IMR-90 (cell line): ENCODE measurements at regions not wholly inside any gene's neighbourhood (a gene's known extent, or its start where the extent isn't known, plus 50 kb on each side); places are given as distances from the start of the nearest gene placed in this dataset.

Experiments used
- ATAC-seq: fragments of 200-7000 bp; cut with Tn5 transposase; 2 replicates; pipeline ENCODE4 v1.9.1; 2020; ENCODE audit warnings: low read depth, mild to moderate bottlenecking, moderate library complexity
- BruUV-seq: library from RNA; stranded (reverse); fragments of 400-500 nt; replicated peaks from 2 replicates; lab custom pipeline; 2021; lab: Mats Ljungman, UMichigan
- CTCF ChIA-PET: fragments of 300-600 bp; formaldehyde crosslinking; extraction: SDS; loops from one replicate; lab custom pipeline; 2021; ENCODE audit warnings: antibody characterized with exemption; lab: Yijun Ruan, JAX
- POLR2A ChIA-PET: fragments of 300-600 bp; sonication (Branson Sonifier 250); formaldehyde crosslinking; loops from one replicate; lab custom pipeline; 2022; ENCODE audit warnings: antibody characterized with exemption; ENCODE audit not compliant: unreplicated experiment; lab: Charles Lee
- DNase-seq: peaks from one replicate; pipeline ENCODE4 v3.0.0; 2013
- H2AFZ ChIP-seq: replicated peaks from 2 replicates; pipeline ENCODE3; 2013; ENCODE audit warnings: low read length, mild to moderate bottlenecking; ENCODE audit not compliant: poor library complexity
- H2AK5ac ChIP-seq: 2 replicates; pipeline ENCODE4 v1.6.1; 2013; ENCODE audit warnings: low read depth, low read length, inconsistent platforms
- H2AK9ac ChIP-seq: replicated peaks from 2 replicates; pipeline ENCODE3; 2013; ENCODE audit warnings: mild to moderate bottlenecking, low read depth, low read length, moderate library complexity; ENCODE audit not compliant: poor library complexity
- H2BK120ac ChIP-seq: 2 replicates; pipeline ENCODE4 v1.6.1; 2013; ENCODE audit warnings: low read depth, low read length, inconsistent platforms
- H2BK15ac ChIP-seq: 3 replicates; pipeline ENCODE4 v1.6.1; 2013; ENCODE audit warnings: low read depth, low read length, inconsistent platforms
- H2BK20ac ChIP-seq: 2 replicates; pipeline ENCODE4 v1.6.1; 2013; ENCODE audit warnings: low read depth, mild to moderate bottlenecking, inconsistent platforms, low read length, moderate library complexity
- H2BK5ac ChIP-seq: 2 replicates; pipeline ENCODE4 v1.6.1; 2013; ENCODE audit warnings: mild to moderate bottlenecking, low read depth, low read length, inconsistent platforms; ENCODE audit not compliant: poor library complexity, severe bottlenecking
- H3K14ac ChIP-seq: replicated peaks from 2 replicates; pipeline ENCODE4 v1.6.1; 2013; ENCODE audit warnings: low read depth, low read length, inconsistent platforms
- H3K18ac ChIP-seq: 2 replicates; pipeline ENCODE4 v1.6.1; 2013; ENCODE audit warnings: low read depth, low read length, control low read depth
- H3K23ac ChIP-seq: 2 replicates; pipeline ENCODE4 v1.6.1; 2013; ENCODE audit warnings: low read depth, low read length, inconsistent platforms
- H3K27ac ChIP-seq: 2 replicates; pipeline ENCODE4 v1.5.1; 2013; ENCODE audit warnings: mild to moderate bottlenecking, control low read depth, low read length; ENCODE audit not compliant: insufficient read depth
- H3K27me3 ChIP-seq: 2 replicates; pipeline ENCODE4 v1.6.1; 2013; ENCODE audit warnings: low read length; ENCODE audit not compliant: control insufficient read depth, insufficient read depth
- H3K36me3 ChIP-seq: 2 replicates; pipeline ENCODE4 v1.6.1; 2013; ENCODE audit warnings: low read length, mixed read lengths; ENCODE audit not compliant: control insufficient read depth, insufficient read depth
- H3K4ac ChIP-seq: 2 replicates; pipeline ENCODE4 v1.6.1; 2013; ENCODE audit warnings: low read depth, low read length, inconsistent platforms
- H3K4me1 ChIP-seq: 2 replicates; pipeline ENCODE4 v1.6.1; 2013; ENCODE audit warnings: low read length, mixed read lengths; ENCODE audit not compliant: control insufficient read depth, insufficient read depth
- H3K4me2 ChIP-seq: 2 replicates; pipeline ENCODE4 v1.6.1; 2013; ENCODE audit warnings: low read depth, mild to moderate bottlenecking, control low read depth, low read length, moderate library complexity
- H3K4me3 ChIP-seq: 2 replicates; pipeline ENCODE4 v1.5.1; 2013; ENCODE audit warnings: low read depth, mild to moderate bottlenecking, control low read depth, low read length, moderate library complexity; ENCODE audit not compliant: insufficient read depth
- H3K56ac ChIP-seq: 2 replicates; pipeline ENCODE4 v1.6.1; 2013; ENCODE audit warnings: low read length, inconsistent platforms; ENCODE audit not compliant: insufficient read depth; ENCODE audit errors: extremely low read depth
- H3K79me1 ChIP-seq, 2 experiments: 2 replicates each; pipeline ENCODE4 v1.6.1; 2013; ENCODE audit warnings: low read length in 2 of 2, inconsistent platforms in 1 of 2, low read depth in 1 of 2
- H3K9ac ChIP-seq: 2 replicates; pipeline ENCODE4 v1.6.1; 2013; ENCODE audit warnings: low read depth, low read length, control low read depth
- H3K9me1 ChIP-seq: 2 replicates; pipeline ENCODE4 v1.6.1; 2013; ENCODE audit warnings: low read length, inconsistent platforms; ENCODE audit not compliant: insufficient read depth
- H3K9me3 ChIP-seq: 2 replicates; pipeline ENCODE4 v1.6.1; 2013; ENCODE audit warnings: low read length; ENCODE audit not compliant: control insufficient read depth, insufficient read depth
- H4K20me1 ChIP-seq: 2 replicates; pipeline ENCODE4 v1.6.1; 2013; ENCODE audit warnings: low read length, inconsistent platforms; ENCODE audit not compliant: insufficient read depth
- H4K5ac ChIP-seq: 2 replicates; pipeline ENCODE4 v1.6.1; 2013; ENCODE audit warnings: mild to moderate bottlenecking, low read depth, low read length, control low read depth
- H4K8ac ChIP-seq, 2 experiments: 2 replicates each; pipeline ENCODE4 v1.6.1; 2013; ENCODE audit warnings: low read depth in 2 of 2, low read length in 2 of 2, control low read depth in 1 of 2, inconsistent platforms in 1 of 2
- H4K91ac ChIP-seq: 2 replicates; pipeline ENCODE4 v1.6.1; 2013; ENCODE audit warnings: low read depth, low read length, inconsistent platforms; ENCODE audit not compliant: insufficient read depth
- BHLHE40 ChIP-seq: fragments of 150-350 bp; IDR thresholded peaks from 2 replicates; pipeline ENCODE4 v1.6.1; 2016; ENCODE audit warnings: mild to moderate bottlenecking, low read depth, low read length
- CEBPB ChIP-seq: IDR thresholded peaks from 2 replicates; pipeline ENCODE4 v1.6.1; 2012; ENCODE audit warnings: low read depth, low read length, improper control_type of control experiment
- CHD1 ChIP-seq: IDR thresholded peaks from 2 replicates; pipeline ENCODE4 v1.6.1; 2012; ENCODE audit warnings: low read depth, low read length, improper control_type of control experiment
- FOS ChIP-seq: fragments of 150-350 bp; IDR thresholded peaks from 2 replicates; pipeline ENCODE4 v1.6.1; 2016; ENCODE audit warnings: low read depth, low read length
- MAFK ChIP-seq: IDR thresholded peaks from 2 replicates; pipeline ENCODE4 v1.6.1; 2012; ENCODE audit warnings: low read depth, low read length, improper control_type of control experiment
- MAZ ChIP-seq: IDR thresholded peaks from 2 replicates; pipeline ENCODE4 v1.6.1; 2012; ENCODE audit warnings: low read depth, mild to moderate bottlenecking, low read length, improper control_type of control experiment, moderate library complexity, borderline replicate concordance
- MXI1 ChIP-seq: IDR thresholded peaks from 2 replicates; pipeline ENCODE4 v1.6.1; 2012; ENCODE audit warnings: low read depth, mild to moderate bottlenecking, low read length, moderate library complexity, borderline replicate concordance
- NFE2L2 ChIP-seq: fragments of 150-350 bp; IDR thresholded peaks from 2 replicates; pipeline ENCODE4 v1.6.1; 2016; ENCODE audit warnings: low read depth, mild to moderate bottlenecking, low read length
- POLR2A ChIP-seq: IDR thresholded peaks from 2 replicates; pipeline ENCODE4 v1.6.1; 2012; ENCODE audit warnings: mild to moderate bottlenecking, low read depth, low read length
- RAD21 ChIP-seq: IDR thresholded peaks from 2 replicates; pipeline ENCODE4 v1.6.1; 2012; ENCODE audit warnings: low read length, improper control_type of control experiment
- RFX5 ChIP-seq: IDR thresholded peaks from 2 replicates; pipeline ENCODE4 v1.8.0; 2012; ENCODE audit warnings: low read depth, mild to moderate bottlenecking, low read length, moderate library complexity
- SMC3 ChIP-seq: fragments of 150-350 bp; IDR thresholded peaks from 2 replicates; pipeline ENCODE4 v1.6.1; 2016; ENCODE audit warnings: low read depth, mild to moderate bottlenecking, antibody characterized with exemption, low read length, moderate library complexity
- WGBS, 2 experiments: methylation state at CpG; one replicate each; pipeline versions ENCODE4 v1.1.5 to v1.1.7; 2013; ENCODE audit warnings: missing lambda C conversion rate in 2 of 2; ENCODE audit not compliant: insufficient read length in 1 of 2; ENCODE audit errors: extremely low coverage in 2 of 2; 5-methylcytosine and 5-hydroxymethylcytosine counted together
- dilution Hi-C: fragments of 300-500 bp; cut with HindIII; formaldehyde crosslinking; loops from one replicate; pipeline ENCODE4 v1.14.3; 2018; ENCODE audit warnings: low sequenced_read_pairs; ENCODE audit not compliant: unreplicated experiment
- in situ Hi-C: fragments of 300-500 bp; cut with MboI; formaldehyde crosslinking; loops from 3 replicates; pipeline ENCODE4 v1.14.3; 2019; ENCODE audit warnings: low sequenced_read_pairs, inconsistent platforms, mixed read lengths
- intact Hi-C: fragments of 100-400 bp; cut with micrococcal nuclease; formaldehyde crosslinking; loops from 2 replicates; pipeline ENCODE4 v1.10.0; 2022
- TF ChIP-seq, protein P1 (sequence below): fragments of 150-350 bp; IDR thresholded peaks from 2 replicates; pipeline ENCODE4 v1.6.1; 2017; ENCODE audit warnings: mild to moderate bottlenecking, antibody characterized with exemption, low read length, low read depth
- TF ChIP-seq, protein P2 (sequence below): fragments of 150-350 bp; IDR thresholded peaks from 2 replicates; pipeline ENCODE4 v1.6.1; 2016; ENCODE audit warnings: low read depth, mild to moderate bottlenecking, low read length, moderate library complexity, borderline replicate concordance
- TF ChIP-seq, protein P3 (sequence below): conservative IDR thresholded peaks from 2 replicates; pipeline ENCODE4 v1.5.1; 2012; ENCODE audit warnings: mild to moderate bottlenecking, low read depth, low read length, improper control_type of control experiment

DNA sequence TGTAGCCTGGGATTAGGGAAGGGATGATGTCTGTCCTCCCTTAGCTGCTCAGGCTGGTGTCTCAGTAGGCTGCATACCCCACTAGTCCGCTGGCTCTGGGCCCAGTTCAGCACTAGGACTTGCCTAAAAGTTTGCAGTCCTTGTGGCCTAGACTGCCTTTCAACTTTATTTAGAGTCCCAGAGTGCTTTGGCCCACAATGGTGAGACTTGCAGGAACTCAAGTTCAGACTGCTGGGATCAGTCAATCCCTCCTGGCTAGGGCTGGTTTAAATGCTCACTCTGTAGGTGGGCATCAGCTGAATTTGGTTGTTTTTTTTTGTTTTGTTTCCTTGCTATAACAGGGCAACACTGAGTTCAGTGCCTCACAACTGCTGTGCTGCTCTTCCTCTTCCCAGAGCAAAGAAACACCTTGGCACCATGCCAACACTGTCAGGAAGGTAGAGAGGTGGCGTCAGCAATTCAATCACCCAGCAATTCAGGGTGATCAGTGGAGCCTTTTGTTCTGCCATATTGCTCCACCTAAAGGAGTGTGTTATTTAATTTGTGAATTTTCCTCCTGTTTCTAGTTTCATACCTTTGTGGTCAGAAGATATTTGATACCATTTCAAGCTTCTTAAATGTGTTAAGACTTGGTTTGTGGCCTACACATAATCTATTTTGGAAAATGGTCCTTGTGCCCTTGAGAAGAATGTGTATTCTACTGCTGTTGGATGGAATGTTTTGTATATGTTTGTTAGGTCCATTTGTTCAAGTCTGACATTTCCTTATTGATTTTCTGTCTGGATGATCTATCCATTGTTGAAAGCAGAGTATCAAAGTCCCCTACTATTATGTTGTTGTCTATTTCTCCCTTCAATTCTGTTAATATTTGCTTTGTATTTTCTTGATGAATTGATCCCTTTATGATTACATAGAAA is 284.0 kb upstream of the PMFBP1 start:
- Histone ChIP-seq H3K23ac (no peak overlapping the region), H3K4me2 (no peak overlapping the region), H2BK15ac (no peak overlapping the region), H3K27me3 (no peaks in the 10 kb centered on the region), H3K9ac (no peak overlapping the region), H2BK20ac (no peak overlapping the region), H4K5ac (no peak overlapping the region), H3K14ac (no peak overlapping the region), H4K91ac (no peak overlapping the region), H3K4me3 (no peak overlapping the region), H4K8ac (no peak overlapping the region), H3K4ac (no peak overlapping the region), H4K20me1 (no peaks in the 10 kb centered on the region), H3K9me3 (no peaks in the 10 kb centered on the region; the same call in 1 of the 2 replicates), H2AK9ac (no peak overlapping the region), H2BK120ac (no peak overlapping the region), H3K36me3 (no peaks in the 10 kb centered on the region), H3K18ac (no peak overlapping the region), H2AFZ (no peak overlapping the region), H2AK5ac (no peak overlapping the region), H3K27ac (no peak overlapping the region), H3K9me1 (no peaks in the 10 kb centered on the region), H2BK5ac (no peak overlapping the region), H3K4me1 (no peaks in the 10 kb centered on the region), H3K56ac (no peak overlapping the region), H3K79me1 (no peaks in the 10 kb centered on the region)
- CTCF ChIA-PET = no interaction called here
- ATAC-seq = no peak
- 100% methylated on average over 1 of the region's 2 CpGs; no CpG with 5 or more reads in 1 of the 2 experiments for WGBS, 2 experiments
- dilution Hi-C loops (loop anchor here (25.0 kb wide), 1 partner anchor 219 kb away; no protein-coding TSS in a partner anchor), intact Hi-C loops (no loop called here), in situ Hi-C loops (no loop called here)
- DNase-seq = no peak
- TF ChIP-seq RAD21 (no peak), NFE2L2 (no peak), CEBPB (no peak), MAFK (no peak), POLR2A (no peak), SMC3 (no peak), RFX5 (no peak), CHD1 (no peak), MXI1 (no peak), FOS (no peak), MAZ (no peak), BHLHE40 (no peak)
- TF ChIP-seq, protein P1, sequence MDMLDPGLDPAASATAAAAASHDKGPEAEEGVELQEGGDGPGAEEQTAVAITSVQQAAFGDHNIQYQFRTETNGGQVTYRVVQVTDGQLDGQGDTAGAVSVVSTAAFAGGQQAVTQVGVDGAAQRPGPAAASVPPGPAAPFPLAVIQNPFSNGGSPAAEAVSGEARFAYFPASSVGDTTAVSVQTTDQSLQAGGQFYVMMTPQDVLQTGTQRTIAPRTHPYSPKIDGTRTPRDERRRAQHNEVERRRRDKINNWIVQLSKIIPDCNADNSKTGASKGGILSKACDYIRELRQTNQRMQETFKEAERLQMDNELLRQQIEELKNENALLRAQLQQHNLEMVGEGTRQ = no peak
- TF ChIP-seq, protein P2, sequence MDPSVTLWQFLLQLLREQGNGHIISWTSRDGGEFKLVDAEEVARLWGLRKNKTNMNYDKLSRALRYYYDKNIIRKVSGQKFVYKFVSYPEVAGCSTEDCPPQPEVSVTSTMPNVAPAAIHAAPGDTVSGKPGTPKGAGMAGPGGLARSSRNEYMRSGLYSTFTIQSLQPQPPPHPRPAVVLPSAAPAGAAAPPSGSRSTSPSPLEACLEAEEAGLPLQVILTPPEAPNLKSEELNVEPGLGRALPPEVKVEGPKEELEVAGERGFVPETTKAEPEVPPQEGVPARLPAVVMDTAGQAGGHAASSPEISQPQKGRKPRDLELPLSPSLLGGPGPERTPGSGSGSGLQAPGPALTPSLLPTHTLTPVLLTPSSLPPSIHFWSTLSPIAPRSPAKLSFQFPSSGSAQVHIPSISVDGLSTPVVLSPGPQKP = no peak
- TF ChIP-seq, protein P3, sequence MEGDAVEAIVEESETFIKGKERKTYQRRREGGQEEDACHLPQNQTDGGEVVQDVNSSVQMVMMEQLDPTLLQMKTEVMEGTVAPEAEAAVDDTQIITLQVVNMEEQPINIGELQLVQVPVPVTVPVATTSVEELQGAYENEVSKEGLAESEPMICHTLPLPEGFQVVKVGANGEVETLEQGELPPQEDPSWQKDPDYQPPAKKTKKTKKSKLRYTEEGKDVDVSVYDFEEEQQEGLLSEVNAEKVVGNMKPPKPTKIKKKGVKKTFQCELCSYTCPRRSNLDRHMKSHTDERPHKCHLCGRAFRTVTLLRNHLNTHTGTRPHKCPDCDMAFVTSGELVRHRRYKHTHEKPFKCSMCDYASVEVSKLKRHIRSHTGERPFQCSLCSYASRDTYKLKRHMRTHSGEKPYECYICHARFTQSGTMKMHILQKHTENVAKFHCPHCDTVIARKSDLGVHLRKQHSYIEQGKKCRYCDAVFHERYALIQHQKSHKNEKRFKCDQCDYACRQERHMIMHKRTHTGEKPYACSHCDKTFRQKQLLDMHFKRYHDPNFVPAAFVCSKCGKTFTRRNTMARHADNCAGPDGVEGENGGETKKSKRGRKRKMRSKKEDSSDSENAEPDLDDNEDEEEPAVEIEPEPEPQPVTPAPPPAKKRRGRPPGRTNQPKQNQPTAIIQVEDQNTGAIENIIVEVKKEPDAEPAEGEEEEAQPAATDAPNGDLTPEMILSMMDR = no peak
- POLR2A ChIA-PET = no interaction called here
- no TSS peak for BruUV-seq
